Inflammatory macrophage treated with lipopolysaccharide for 1 hour (primary cell): ENCODE measurements at regions not wholly inside any gene's neighbourhood (a gene's known extent, or its start where the extent isn't known, plus 50 kb on each side); places are given as distances from the start of the nearest gene placed in this dataset.

Experiments
- DNase-seq, 2 donors: peaks; one replicate each; pipeline ENCODE4 v3.0.0-alpha.2; 2020 to 2022

DNA sequence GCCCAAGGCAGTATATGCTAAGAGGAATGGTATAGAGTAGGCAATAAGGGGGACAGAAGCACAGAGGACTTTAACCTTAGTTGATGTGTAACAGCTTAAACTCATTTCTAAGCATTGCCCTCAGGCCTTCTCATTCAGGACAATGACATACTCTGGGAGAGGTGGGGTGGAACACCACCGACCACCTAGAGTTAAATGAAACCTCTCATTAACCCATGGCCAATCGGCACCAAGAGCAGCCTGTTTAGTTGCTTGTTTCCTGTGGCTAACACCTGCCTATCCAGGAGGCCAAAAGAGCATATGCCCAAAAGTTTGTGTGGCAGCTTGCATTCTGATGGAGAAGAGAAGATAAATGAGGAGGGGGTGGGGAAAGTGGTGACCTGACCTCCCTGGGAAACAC lies 50.0 kb downstream of the PABIR2 start:
- DNase-seq, result no peak

DNA sequence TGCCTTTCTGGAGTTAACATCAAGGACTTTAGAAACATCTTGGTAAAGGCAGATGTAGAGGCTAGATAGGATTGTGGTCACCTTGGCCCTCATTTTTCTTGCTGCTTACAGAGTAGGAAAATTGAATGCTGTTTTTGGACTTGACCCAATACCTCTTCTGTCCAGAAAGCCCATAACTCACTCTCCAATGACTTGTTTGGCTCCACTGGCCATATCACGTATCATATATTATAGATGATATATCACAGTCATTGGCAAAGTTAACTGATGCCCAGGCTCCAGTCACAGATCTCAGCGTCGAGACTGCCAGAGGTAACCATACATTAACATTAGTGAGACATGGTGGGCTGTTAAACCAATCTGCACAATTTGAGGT lies 50.6 kb downstream of the PABIR2 start:
- no peak for DNase-seq

DNA sequence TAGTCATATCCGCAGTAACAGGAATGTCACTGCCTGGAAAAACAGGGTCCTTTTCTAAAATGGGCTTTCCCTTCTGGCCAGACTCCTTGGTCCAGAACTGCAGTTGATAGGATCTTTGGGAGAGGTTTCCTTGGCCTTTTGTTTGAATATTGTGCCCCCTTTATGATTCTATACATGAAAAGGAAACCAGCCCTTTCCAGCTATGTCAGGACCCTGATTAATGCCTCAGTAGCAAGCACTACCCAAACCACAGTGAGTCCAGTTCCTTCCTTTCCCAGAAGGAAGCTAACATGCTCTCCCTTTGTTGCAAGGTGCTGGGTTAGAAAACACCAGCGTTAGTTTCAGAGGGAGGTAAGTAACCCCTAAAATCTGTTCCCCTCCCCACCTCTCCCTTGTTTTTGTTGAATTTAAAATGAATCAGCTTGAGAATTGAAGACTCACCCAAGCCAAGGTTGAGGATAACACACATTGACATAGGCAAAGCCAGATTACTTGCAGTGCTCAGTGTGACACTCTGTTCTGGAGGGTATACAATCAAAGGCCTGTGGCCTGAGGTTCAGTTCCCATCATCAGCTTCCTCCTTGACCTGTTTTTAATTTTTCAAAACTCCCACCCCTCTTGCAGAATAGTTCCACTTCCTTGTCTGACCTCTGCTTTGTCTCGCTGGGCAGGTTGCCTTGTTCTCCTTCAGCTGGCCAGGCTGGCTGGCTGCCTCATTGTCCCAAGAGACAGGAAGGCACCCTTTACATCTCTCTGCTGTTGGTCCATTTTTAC lies 51.2 kb downstream of the PABIR2 start:
- peak; percentile 7 to 27 for DNase-seq

DNA sequence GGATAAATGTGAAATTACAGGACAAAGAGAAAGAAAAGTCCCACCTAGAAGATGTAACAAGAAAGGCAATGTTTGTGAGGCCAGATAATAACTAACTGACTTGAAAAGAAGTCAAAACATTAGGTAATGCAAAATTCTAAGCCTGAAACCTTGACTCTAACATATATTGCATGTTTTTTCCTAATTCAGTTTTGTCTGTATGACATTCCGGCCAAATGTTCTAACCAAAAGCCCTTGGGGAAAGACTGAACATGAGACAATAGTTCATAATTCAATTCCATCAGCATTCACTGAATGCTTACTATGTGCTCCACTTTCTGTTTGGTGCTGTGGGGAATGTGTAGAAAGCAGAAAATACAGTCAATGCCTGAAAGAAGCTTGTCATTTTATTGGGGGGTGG lies 53.9 kb downstream of the PABIR2 start:
- no peak for DNase-seq

DNA sequence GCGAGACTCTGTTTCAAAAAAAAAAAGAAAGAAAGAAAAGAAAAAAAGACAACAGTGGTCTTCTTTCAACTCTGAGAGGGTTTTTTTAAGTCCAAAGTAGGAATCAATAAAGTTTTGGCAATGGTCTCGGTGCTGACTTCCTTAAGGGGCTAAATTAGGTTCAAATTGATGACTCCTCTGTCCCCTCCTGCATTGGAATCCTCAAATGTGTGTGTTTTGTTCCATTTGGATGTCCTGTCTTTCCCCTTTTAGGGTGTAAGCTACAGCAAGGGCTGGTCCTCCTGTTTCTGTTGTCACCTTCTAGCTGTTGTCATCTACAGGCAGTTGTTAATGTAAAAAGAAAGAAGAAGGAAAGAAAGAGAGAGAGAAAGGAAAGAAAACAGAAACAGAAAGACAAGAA lies 54.4 kb downstream of the PABIR2 start:
- DNase-seq, result no peak

DNA sequence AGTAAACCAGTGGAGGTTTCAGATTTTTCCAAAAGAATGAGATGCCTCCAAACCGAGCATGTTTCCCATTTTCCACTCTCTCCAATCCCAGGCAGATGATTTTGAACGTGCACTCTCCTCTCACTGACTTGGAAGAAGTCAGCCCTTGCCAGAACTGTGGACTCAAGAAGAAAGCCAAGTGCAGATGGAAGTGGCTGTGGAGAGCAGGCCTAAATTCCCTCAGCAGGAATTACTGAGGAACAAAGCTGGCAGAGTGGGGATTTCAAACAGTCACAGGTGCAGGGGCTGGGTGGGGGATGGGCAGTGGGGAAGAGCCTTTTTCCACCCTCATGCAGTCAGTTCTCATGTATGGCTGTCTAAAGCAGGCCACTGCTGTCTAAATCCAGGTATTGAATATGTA lies 55.3 kb downstream of the PABIR2 start:
- DNase-seq, result no peak

DNA sequence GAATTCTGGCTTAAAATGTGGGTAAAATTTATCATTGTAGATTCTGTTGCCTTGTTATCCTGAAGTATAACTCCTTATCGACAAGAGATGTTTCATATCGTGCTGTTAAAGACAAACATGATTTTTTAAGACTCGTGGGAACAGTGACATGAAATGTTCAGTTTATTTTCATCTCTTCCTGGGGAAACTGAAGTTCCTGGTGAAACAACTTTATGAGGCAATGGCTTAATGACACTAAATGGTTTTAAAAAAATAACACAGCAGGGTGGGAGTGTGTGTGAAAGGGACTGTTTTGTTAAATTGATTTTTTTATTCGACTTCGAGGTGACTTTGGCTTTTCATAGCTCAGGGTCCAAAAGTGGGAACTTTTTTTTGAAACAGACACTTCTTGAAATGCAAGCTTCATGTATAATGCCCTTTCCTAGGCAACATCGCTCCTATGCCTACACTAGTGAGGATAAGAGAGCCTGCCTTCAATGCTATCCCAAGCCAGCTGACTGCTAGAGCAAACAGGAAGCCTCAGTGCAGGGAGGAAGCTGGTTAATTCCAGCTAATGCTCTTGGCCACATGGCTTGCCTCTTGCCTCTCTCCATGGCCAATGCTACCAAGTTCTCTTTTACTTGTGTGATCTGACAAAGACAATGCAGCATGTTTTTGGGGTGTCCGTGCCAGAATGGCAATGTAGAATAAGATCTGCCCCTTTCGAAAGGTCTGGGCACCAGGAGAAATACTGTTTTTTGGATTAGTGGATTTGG lies 57.8 kb downstream of the PABIR2 start:
- DNase-seq, result no peak

DNA sequence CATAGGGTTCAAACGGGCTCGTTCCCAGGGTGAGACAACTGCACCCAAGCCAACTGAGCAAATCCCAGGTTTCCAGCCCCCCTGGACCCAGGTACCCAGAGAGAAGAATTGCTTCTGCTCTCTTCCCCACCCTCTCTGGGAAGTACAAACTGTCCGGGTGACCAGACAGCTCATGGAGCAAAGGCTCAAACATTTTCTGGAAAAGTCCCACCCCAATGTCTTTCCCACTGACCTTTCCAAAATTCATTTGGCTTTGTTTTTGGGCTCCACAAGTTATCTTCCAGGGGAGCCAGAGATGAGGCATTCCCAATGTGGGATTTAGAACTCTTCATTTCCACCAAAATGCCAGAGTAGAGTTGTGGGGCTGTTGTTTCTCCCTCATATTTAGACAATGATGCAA lies 58.6 kb downstream of the PABIR2 start:
- no peak for DNase-seq

DNA sequence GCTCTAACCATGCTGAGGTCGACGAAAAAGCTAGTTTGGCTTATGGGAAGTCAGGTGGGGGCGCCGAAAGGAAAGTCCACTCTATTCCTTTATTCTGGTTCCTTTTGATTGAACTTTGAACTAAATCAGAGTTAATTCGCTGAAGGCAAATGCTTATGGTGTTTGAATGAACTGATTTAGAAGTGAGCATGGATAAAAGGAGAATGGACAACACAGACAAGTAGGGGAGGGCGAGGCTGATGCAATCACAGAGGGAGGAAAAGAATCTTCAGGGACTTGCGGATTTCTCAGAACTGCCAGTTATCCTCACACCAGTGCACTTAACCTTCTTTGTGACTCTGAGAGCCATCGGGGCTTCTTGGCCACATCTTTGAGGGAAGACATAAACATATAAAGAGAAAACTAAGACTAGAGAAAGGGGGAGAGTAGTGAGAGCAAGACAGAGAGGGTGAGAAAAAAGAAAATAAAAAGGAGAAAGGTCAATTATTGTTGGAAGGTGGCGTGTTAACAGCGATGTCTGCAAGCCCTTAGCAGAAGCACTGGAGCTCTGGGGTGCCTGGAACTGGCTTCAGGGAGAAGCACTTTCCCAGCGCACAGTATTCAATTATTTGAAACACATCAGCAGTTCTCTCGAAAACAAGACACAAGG lies 59.2 kb downstream of the PABIR2 start:
- no peak for DNase-seq

DNA sequence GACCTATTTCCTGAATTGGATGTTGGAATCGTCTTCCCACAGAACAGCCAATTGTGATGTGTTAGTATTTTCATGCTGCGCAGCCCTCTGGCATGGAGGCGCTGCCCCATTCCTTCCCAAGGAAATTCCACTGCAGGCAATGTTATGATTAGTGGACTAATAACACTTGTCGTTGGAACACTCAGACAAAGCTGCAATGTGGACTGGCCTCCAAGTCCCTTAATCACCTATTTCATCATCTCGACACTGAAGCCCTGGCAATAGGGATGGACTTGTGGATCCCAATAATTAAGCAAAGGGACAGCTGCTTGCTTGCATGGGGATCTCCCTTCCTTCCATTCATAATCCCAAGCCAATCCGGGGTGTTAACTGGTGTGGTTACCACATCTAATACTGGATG lies 59.9 kb downstream of the PABIR2 start:
- no peak for DNase-seq

DNA sequence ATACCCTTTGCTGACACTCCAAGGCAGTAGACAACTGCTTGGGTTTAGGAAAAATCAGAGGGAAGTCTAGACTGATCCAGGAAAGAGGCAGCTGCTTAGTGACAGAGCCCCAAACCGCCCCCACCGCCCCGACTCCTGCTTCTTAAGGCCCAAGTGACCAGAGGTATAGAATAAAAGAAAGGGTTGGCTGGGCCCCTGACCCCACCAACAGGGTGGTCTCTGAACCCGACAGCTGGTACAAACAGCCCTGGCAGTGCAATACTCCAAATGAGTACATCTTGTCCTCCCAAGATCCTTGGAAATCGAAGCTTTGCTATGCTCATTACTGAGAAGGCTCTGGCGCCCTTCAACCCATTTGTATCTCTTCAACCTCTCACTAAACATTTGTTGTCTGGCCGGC lies 60.6 kb downstream of the PABIR2 start:
- no peak for DNase-seq

DNA sequence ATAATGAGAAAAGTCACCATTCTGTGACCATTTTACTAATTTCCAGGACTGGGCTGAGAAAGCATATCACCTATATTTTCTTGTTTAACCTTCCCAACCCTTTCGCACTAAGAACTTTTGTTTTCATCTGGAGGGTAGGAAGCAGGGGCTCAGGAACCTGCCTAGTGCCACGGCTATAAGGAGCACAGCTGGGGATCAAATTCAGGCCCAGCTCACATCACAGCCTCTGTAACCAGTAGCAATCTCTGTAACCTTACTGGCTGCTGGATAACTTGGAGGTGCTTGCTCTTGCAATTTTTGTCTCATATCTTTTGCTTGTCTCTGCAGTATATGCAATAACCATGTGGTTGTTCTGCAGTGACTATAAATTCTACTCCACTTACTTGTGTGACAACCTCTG lies 62.0 kb downstream of the PABIR2 start:
- DNase-seq, result no peak

DNA sequence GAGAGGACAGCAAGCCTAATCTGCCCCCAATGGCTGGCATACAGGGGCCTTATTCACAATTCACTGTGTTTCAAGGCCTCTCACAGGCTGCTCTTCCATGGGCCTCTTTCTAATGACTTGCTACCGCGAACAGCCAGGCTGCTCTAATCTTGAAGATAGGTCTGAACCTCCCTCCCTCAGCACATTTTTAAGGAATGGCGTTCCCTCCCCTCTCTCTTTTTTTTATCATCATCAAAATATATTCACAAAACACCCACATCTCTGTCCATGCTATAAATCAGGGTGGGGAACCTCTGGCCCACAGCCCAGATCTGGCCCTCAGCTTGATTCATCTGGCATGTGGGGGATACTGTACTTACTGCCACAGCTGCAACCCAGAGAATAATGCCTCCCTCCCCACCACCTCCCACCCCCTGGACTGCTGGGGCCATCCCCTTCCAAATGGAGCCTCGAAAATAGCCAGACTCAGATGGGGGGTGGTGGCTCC lies 62.5 kb downstream of the PABIR2 start:
- DNase-seq, result no peak

DNA sequence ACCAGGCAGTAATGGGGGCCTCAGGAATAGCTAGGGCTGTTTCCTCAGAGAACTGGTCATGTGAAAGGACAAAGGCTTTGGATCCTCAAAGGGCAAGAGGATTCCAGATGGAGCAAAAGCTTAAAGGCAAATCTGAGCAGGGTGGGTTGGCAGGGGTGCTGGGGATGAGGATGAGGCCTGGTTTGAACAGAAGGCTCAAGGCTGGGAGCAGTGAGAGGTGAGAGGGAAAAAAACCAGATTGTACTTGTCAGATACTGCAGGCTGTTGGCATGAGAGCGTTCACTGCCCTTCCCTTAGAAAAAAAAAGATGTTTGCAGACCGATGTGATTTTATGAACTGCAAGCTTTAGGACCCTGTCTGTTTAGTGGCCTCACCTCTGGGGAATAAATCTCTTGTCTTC lies 63.4 kb downstream of the PABIR2 start:
- no peak for DNase-seq

DNA sequence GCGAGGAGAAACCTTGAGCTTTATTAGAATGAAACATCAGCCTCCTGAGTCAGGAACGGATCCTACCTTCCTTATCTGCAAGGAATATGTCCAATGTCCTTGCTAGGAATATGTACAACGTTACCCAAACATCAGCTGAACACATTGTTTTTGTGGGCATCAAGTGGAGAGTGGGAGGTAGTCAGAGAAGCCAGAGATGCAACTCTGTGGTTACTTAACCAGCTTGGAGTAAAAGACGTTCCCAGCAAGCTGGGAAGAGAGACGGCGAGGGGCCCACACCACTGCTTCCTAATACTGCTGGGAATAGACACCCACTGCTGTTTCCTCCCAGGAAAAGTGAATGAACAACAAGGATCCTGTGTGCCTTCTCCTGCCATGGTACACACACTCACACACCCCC lies 64.3 kb downstream of the PABIR2 start:
- DNase-seq, result no peak

DNA sequence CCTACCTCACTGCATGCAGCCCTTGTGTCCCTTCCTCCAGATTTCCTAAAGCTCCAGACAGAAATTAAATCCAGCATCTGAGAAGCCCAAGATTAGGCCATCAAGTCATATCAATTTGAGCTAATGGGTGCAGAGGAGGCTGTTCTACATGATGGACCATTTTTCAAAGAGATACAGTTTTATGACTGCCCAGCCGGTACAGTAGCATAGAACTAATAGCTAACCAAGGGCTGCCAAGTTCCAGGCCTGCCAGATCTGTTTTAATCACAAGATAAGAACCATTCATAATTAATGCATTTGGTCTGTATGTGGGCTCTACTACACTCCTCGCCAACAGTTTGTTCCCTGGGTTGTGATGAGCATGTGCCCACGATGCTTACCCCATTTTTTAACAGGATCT lies 64.9 kb downstream of the PABIR2 start:
- no peak for DNase-seq

DNA sequence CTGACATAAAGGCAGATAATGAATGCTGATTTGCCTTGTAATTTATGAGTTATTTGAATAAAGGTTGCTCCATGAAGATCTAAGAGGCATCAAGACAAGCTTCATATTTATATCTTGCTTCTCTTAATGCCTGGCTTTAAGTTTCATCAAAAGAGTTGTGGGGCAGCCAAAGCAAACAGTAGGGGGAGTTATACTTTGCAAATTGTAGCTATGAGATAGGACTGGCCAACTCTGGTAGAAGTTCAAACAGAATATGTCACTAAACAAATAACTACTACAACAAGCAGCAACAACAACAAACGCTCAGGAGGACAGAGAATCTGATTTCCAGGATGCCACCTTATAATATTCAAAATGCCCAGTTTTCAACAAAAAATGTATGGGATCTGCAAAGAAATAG lies 69.1 kb upstream of the PLAC1 start:
- DNase-seq, result no peak

DNA sequence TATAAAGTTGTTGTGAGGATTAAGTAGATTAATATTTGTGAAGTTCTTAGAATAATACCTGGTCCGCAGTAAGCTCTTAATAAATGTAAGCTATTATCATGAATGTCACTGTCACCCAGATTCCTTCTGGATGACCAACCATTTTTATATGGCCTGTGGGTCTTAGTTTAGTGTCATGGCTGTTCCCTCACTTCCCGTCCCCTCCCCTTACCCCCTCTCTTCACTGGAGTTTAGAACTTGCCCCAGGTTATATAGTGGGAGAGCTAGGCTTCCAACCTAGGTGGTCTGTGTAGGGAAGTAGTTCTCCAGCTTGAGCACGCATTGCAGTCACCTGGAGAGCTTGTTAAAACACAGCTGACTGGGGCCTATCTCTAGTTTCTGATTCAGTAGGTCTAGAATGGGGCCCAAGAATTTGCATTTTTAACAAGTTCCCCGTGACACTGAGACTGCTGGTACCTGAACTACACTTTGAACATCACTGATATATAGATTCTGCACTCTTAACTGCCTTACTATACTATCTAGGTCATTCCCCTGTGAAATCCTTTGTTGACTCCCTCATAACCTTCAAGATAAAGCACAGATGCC lies 66.9 kb upstream of the PLAC1 start:
- DNase-seq, result no peak

DNA sequence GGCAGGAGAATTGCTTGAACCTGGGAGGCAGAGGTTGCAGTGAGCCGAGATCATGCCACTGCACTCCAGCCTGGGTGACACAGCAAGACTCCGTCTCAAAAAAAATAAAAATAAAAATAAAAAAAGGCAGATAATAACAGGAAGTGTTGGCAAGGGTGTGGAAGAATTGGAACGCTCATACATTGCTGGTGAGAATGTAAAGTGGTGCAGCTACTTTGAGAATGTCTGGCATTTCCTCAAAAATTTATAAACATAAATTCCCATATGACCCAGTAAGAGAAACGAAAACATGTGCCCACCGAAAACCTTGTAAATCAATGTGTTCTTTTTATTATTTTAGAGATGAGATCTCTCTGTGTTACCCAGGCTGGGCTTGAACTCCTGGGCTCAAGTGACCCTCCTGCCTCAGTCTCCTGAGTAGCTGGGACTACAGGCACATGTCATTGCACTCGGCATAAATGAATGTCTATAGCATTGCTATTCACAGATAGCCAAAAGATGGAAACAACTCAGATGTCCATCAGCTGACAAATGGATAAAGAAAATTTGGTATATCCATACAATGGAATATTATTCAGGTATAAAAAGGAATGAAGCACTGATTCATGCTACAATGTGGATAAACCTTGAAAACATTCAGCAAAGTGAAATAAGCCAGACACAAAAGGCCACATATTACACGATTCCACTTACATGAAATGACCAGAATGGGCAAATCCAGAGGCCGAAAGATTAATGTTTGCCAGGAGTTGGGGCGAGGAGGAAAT lies 63.7 kb upstream of the PLAC1 start:
- DNase-seq, result no peak

DNA sequence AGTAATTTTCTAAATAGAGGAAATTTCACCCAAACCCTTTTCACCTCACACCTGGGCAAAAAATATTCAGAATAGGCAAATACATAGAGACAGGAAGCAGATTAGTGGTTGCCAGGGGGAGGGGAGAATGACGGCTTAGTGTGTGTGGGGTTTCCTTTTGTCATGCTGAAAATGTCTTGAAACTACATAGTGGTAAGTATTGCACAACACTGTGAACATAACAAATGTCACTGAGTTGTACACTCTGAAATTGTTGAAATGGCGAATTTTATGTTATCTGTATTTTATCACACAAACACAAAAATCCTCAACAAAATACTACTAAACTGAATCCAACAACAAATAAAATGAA lies 60.7 kb upstream of the PLAC1 start:
- DNase-seq, result peak in 1 of 2 donors; percentile 1

DNA sequence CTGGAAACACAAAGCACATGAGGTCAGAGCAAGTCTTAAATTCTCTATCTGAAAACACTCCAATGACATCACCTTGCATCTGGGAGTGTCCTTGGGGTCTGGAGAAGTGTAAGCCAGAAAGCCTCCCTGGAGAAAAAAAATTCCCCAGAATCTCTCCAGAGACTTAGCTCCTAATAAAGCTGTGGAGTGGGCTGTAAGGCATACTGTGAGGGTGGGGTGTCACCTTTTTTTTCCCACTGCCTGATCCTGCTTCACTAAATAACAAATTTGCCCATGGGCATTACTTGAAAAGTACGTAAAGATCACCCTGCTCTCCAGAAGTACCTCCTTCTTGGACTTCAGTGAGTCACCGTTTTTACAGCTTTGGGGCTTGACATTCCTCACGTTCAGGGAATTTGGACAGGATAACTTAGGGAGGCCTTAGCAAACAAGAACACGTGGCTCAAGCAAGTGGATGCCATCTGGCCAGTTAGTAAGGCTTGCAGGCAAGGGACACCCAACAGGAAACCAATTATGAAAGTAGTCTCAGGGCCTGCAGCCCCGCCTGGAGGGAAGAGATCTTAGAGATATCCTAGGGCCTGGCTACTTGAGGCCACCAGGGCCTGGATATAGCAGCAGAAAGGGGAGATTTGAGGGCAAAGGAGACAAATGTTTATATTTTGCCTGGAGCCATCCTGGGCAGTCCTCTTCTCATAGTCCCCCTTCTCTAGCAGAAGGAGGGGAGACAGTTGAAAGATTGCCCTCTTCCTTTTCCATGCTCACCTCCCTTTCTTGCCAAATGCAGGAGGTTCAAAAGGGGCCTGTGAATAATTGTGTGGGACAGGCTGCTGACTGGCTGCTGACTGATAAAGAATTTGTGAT lies 60.1 kb upstream of the PLAC1 start:
- peak in 1 of 2 donors; percentile 5 for DNase-seq

DNA sequence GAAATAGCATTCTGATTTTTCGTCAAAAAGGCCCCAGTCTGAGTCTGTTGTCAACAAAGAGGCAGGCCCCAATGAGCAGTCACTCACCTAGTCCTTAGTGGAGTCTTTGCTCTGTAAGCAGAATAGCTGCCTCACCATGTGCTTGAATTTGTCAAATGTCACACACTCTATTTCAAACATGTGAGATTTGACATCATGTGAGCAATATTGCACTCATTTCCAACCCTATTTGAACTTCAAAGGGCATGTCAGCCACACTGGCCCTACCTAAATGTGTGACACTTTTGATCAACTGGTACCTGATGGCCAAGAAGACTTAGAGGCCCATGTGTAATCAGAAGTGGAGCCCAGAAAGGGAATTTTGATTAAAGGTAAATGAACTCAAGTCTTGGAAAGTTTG lies 59.4 kb upstream of the PLAC1 start:
- DNase-seq, result no peak
